H1 (cell line): ENCODE measurements at regions not wholly inside any gene's neighbourhood (a gene's known extent, or its start where the extent isn't known, plus 50 kb on each side); places are given as distances from the start of the nearest gene placed in this dataset.

Source experiments
- HDAC2 ChIP-seq, 2 experiments: fragments of 300-600 bp in 1 of 2; sonication (generic) in 1 of 2; IDR thresholded peaks; 2 replicates each; pipeline ENCODE4 v1.6.1; 2011 to 2012; ENCODE audit warnings: low read depth in 2 of 2, low read length in 2 of 2, mild to moderate bottlenecking in 2 of 2, moderate library complexity in 2 of 2, borderline replicate concordance in 1 of 2, inconsistent platforms in 1 of 2
- KDM4A ChIP-seq: IDR thresholded peaks from one replicate; pipeline ENCODE4 v1.7.1; 2012; ENCODE audit warnings: low read depth, mild to moderate bottlenecking, moderate library complexity, low read length, inconsistent platforms; ENCODE audit not compliant: severe bottlenecking
- POU5F1 ChIP-seq: IDR thresholded peaks from 2 replicates; pipeline ENCODE4 v1.6.1; 2011; ENCODE audit warnings: low read depth, mild to moderate bottlenecking, low read length, moderate library complexity
- RNF2 ChIP-seq: fragments of 200-900, 300-1000 bp; sonication (generic); IDR thresholded peaks from 2 replicates; pipeline ENCODE4 v1.7.1; 2016; ENCODE audit warnings: borderline replicate concordance, low read depth, mild to moderate bottlenecking, antibody characterized with exemption, low read length; ENCODE audit not compliant: poor library complexity, severe bottlenecking; ENCODE audit errors: missing control alignments
- SIX5 ChIP-seq: IDR thresholded peaks from 2 replicates; pipeline ENCODE4 v1.6.1; 2011; ENCODE audit warnings: mild to moderate bottlenecking, low read depth, low read length
- YY1 ChIP-seq: IDR thresholded peaks from 2 replicates; pipeline ENCODE4 v1.6.1; 2011; ENCODE audit warnings: low read depth, mild to moderate bottlenecking, low read length
- TF ChIP-seq, protein P1 (sequence below): fragments of 300-600 bp; sonication (generic); IDR thresholded peaks from 2 replicates; pipeline ENCODE4 v1.7.1; 2012; ENCODE audit warnings: low read length, moderate library complexity, mild to moderate bottlenecking, inconsistent platforms; ENCODE audit not compliant: insufficient replicate concordance

DNA sequence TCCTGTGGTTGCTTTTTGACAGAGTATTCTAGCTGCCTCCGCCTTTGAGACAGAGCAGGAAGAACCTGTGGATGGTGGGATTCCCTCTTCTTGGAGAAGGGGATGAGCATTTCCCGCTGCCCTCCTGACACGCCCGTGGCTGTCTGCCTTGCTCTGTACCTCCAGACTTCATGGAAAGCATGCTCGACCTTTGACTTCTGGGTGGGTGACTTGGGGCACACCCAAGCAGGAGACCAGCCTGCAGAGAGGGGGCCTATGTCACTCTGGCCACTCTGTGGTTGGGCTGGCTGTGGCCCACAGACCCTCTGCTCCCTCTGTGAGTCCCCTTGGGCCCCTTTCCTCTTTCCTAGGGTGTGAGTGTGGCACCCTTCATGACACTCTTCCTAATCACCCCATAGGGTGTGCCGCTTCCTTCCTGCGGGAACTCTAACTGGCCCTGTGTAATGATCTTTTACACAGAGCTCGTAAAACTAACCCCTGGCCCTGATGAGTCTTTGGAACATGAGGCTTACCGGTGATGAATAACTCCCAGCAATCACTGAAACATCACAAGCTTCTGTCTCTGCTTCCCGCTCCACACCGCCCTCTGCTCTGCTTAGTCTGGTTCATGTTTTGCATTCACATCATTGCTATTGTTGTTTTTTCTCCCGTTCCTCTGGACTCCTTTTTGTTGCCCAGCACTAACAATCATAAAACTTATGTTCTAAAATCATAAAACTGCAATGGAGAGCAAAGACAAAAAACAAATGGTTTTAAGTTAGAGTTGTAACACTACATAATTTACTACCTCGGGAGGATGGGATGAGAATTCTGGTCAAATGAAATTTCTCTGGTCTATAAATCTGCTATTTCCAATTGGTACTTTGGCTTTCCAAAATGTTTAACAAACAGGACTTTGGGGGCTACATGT is 101.1 kb downstream of the SH3YL1 start (continued):
- TF ChIP-seq, protein P1, sequence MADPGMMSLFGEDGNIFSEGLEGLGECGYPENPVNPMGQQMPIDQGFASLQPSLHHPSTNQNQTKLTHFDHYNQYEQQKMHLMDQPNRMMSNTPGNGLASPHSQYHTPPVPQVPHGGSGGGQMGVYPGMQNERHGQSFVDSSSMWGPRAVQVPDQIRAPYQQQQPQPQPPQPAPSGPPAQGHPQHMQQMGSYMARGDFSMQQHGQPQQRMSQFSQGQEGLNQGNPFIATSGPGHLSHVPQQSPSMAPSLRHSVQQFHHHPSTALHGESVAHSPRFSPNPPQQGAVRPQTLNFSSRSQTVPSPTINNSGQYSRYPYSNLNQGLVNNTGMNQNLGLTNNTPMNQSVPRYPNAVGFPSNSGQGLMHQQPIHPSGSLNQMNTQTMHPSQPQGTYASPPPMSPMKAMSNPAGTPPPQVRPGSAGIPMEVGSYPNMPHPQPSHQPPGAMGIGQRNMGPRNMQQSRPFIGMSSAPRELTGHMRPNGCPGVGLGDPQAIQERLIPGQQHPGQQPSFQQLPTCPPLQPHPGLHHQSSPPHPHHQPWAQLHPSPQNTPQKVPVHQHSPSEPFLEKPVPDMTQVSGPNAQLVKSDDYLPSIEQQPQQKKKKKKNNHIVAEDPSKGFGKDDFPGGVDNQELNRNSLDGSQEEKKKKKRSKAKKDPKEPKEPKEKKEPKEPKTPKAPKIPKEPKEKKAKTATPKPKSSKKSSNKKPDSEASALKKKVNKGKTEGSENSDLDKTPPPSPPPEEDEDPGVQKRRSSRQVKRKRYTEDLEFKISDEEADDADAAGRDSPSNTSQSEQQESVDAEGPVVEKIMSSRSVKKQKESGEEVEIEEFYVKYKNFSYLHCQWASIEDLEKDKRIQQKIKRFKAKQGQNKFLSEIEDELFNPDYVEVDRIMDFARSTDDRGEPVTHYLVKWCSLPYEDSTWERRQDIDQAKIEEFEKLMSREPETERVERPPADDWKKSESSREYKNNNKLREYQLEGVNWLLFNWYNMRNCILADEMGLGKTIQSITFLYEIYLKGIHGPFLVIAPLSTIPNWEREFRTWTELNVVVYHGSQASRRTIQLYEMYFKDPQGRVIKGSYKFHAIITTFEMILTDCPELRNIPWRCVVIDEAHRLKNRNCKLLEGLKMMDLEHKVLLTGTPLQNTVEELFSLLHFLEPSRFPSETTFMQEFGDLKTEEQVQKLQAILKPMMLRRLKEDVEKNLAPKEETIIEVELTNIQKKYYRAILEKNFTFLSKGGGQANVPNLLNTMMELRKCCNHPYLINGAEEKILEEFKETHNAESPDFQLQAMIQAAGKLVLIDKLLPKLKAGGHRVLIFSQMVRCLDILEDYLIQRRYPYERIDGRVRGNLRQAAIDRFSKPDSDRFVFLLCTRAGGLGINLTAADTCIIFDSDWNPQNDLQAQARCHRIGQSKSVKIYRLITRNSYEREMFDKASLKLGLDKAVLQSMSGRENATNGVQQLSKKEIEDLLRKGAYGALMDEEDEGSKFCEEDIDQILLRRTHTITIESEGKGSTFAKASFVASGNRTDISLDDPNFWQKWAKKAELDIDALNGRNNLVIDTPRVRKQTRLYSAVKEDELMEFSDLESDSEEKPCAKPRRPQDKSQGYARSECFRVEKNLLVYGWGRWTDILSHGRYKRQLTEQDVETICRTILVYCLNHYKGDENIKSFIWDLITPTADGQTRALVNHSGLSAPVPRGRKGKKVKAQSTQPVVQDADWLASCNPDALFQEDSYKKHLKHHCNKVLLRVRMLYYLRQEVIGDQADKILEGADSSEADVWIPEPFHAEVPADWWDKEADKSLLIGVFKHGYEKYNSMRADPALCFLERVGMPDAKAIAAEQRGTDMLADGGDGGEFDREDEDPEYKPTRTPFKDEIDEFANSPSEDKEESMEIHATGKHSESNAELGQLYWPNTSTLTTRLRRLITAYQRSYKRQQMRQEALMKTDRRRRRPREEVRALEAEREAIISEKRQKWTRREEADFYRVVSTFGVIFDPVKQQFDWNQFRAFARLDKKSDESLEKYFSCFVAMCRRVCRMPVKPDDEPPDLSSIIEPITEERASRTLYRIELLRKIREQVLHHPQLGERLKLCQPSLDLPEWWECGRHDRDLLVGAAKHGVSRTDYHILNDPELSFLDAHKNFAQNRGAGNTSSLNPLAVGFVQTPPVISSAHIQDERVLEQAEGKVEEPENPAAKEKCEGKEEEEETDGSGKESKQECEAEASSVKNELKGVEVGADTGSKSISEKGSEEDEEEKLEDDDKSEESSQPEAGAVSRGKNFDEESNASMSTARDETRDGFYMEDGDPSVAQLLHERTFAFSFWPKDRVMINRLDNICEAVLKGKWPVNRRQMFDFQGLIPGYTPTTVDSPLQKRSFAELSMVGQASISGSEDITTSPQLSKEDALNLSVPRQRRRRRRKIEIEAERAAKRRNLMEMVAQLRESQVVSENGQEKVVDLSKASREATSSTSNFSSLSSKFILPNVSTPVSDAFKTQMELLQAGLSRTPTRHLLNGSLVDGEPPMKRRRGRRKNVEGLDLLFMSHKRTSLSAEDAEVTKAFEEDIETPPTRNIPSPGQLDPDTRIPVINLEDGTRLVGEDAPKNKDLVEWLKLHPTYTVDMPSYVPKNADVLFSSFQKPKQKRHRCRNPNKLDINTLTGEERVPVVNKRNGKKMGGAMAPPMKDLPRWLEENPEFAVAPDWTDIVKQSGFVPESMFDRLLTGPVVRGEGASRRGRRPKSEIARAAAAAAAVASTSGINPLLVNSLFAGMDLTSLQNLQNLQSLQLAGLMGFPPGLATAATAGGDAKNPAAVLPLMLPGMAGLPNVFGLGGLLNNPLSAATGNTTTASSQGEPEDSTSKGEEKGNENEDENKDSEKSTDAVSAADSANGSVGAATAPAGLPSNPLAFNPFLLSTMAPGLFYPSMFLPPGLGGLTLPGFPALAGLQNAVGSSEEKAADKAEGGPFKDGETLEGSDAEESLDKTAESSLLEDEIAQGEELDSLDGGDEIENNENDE = no peak
- TF ChIP-seq YY1 (no peak), KDM4A (no peak), SIX5 (no peak), HDAC2 (IDR thresholded peaks at IDR 0.05; ENCODE audit: borderline replicate concordance in 1 of 2, low read depth in 2 of 2, low read length in 2 of 2) (no peak), POU5F1 (no peak), RNF2 (no peak)
